ENCODE measurements at regions not wholly inside any gene's neighbourhood (a gene's known extent, or its start where the extent isn't known, plus 50 kb on each side); places are given as distances from the start of the nearest gene placed in this dataset.

DNA sequence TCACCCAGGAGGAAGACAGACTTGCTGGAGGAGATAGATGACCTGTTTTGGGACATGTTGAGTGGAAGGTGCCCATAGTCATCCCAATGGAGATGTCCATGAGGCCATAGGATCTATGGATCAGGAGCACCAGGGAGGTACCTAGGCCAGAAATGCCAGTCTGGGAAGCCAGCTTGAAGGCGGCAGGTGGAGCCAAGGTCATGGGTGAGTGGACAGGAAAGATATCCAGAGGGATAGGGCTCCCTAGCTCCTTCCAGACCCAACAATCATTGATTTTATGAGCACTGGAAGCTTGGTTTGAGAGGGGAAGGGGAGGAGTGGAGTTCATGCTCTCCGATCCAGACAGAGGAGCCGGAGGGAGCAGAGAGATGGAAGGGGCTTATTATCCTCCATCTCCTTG, 252.6 kb downstream of the CDK5RAP2 start:
- no peak overlapping the region for H3K4me3 ChIP-seq (ENCODE audit: low read depth, poor library complexity, severe bottlenecking)
- TF ChIP-seq POLR2A (IDR thresholded peaks at IDR 0.05) = no peak
- TF ChIP-seq, protein P1, sequence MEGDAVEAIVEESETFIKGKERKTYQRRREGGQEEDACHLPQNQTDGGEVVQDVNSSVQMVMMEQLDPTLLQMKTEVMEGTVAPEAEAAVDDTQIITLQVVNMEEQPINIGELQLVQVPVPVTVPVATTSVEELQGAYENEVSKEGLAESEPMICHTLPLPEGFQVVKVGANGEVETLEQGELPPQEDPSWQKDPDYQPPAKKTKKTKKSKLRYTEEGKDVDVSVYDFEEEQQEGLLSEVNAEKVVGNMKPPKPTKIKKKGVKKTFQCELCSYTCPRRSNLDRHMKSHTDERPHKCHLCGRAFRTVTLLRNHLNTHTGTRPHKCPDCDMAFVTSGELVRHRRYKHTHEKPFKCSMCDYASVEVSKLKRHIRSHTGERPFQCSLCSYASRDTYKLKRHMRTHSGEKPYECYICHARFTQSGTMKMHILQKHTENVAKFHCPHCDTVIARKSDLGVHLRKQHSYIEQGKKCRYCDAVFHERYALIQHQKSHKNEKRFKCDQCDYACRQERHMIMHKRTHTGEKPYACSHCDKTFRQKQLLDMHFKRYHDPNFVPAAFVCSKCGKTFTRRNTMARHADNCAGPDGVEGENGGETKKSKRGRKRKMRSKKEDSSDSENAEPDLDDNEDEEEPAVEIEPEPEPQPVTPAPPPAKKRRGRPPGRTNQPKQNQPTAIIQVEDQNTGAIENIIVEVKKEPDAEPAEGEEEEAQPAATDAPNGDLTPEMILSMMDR (IDR thresholded peaks at IDR 0.05) = no peak
- DNase-seq (ENCODE audit: low spot score in 2 of 2) = no peak
- WGBS, 2 donors = 82 to 94% methylated on average over 3 of the region's 3 CpGs
- intact Hi-C loops (cut with DNase I; ENCODE audit: low total_unique reads) = no loop called here

DNA sequence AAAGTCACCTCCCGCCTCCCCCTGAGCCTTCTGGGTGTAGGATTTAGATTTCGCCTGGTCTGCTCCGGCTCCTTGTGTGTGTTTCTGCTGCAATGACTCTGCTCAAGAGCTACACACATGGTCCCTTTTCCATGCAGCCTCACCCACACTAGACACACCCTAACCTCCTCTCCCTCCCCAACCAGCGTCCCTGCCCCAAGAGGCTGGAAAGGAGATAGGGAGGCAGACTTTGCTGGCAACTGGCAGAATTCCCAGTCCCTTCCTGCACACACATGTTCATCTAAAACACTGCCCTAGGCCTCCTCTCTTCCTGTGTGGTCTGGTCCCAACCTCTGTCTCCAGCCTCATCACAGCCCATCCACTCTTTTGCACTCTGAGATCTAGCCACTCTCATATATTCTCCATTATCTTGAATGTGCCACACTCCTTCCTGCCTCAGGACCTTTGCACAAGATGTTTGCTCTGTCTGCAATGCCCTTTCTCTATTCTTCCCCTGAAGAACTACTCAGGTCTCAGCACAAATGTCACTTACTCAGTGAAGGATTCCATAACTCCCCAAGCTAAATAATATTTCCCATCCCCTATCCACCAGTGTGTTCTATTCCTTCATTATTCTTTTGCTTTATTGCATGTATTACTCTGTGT, 253.8 kb downstream of the CDK5RAP2 start:
- TF ChIP-seq POLR2A (IDR thresholded peaks at IDR 0.05) = no peak
- TF ChIP-seq, protein P1 (IDR thresholded peaks at IDR 0.05) = no peak
- 34 to 52% methylated on average over 4 of the region's 4 CpGs for WGBS, 2 donors
- no peak overlapping the region for H3K4me3 ChIP-seq (ENCODE audit: low read depth, poor library complexity, severe bottlenecking)
- intact Hi-C loops (cut with DNase I; ENCODE audit: low total_unique reads) = no loop called here
- no peak for DNase-seq (ENCODE audit: low spot score in 2 of 2)

DNA sequence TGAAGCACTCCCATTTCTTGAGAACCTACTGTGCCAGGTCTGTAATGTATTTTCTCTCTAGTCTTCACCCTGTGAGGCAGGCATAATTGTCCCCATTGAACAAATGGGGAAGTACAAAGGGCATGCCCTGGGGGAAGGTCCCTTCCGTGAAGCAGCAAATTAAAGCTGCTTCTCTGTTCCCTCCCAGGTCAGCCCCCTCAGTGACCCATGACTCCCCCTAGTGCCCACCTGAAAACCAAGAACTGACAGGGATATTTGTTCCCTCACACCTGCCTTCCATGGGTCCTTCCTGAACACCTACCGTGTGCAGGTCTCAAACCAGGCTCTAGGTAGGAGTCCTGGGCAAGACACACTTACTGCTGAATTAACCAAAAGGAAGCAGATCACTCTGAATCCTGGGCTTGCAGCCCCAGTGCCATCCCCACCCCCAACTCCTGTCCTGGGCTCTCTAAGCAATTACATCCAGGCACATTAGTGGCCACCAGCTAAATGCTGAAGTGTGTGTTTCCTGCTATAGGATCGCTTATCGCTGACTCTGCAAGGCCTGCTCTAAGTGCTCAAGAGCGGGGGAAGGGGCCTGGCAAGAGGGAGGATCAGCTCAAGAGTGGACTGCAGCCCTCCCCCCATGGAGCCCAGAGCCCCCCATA, 254.8 kb downstream of the CDK5RAP2 start:
- DNase-seq (ENCODE audit: low spot score in 2 of 2) = no peak
- intact Hi-C loops (cut with DNase I; ENCODE audit: low total_unique reads) = no loop called here
- H3K4me3 ChIP-seq (ENCODE audit: low read depth, poor library complexity, severe bottlenecking) = no peak overlapping the region
- WGBS, 2 donors = 46 to 55% methylated on average over 5 of the region's 5 CpGs
- TF ChIP-seq, protein P1 (IDR thresholded peaks at IDR 0.05) = no peak
- no peak for TF ChIP-seq POLR2A (IDR thresholded peaks at IDR 0.05)

DNA sequence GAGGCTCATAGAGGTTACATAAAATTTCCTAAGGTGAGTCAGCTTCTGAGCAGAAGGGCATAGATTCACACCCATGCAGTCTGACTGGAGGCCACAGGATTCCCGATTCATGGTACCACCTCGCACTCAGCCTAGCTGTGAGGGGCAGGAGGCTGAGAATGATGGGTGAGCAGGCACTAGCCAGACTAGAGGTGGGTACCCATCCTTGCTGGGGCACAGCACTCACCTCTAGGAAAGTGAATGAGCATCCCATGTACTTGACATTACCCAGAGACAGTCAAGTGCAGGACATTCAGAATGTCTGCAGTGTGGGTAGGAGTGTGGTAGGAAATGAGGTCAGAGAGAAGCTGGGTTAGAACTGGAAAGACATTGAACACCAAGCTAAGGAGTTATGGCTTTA, 255.5 kb downstream of the CDK5RAP2 start:
- TF ChIP-seq, protein P1 (IDR thresholded peaks at IDR 0.05) = no peak
- TF ChIP-seq POLR2A (IDR thresholded peaks at IDR 0.05) = no peak
- intact Hi-C loops (cut with DNase I; ENCODE audit: low total_unique reads) = no loop called here
- no peak overlapping the region for H3K4me3 ChIP-seq (ENCODE audit: low read depth, poor library complexity, severe bottlenecking)
- 100% methylated on average over 2 of the region's 2 CpGs for WGBS, 2 donors
- DNase-seq (ENCODE audit: low spot score in 2 of 2) = no peak

DNA sequence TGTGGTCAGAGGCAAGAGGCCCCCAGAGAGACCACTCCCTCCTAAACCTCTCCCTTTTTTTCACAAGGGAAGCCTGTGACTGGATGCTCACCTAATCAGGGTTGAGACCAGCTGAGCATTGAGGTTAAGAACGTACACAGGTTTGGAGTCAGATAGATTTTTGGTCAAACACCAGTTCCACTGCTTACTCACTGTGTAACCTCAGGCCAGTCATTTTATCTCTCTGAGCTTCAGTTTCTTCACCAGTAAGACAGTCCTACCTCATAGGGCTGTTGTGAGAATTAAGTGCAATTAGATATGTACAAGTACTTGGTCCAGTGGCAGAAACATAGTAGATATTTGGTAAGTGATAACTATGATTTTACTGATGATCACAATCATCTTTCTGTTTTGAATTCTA, 256.8 kb downstream of the CDK5RAP2 start:
- TF ChIP-seq, protein P1 (IDR thresholded peaks at IDR 0.05) = no peak
- TF ChIP-seq POLR2A (IDR thresholded peaks at IDR 0.05) = no peak
- no peak for DNase-seq (ENCODE audit: low spot score in 2 of 2)
- 86 to 91% methylated on average over 1 of the region's 1 CpG for whole genome bisulfite sequencing, 2 donors
- no peak overlapping the region for H3K4me3 ChIP-seq (ENCODE audit: low read depth, poor library complexity, severe bottlenecking)
- intact Hi-C loops (cut with DNase I; ENCODE audit: low total_unique reads) = no loop called here

All from lower leg skin (tissue), 4 donors.